C4-2B (cell line): ENCODE measurements at regions not wholly inside any gene's neighbourhood (a gene's known extent, or its start where the extent isn't known, plus 50 kb on each side); places are given as distances from the start of the nearest gene placed in this dataset.

Experiments
- H3K27ac ChIP-seq: fragments of 450-650 bp; 2 replicates; pipeline ENCODE4 v1.5.1; 2017
- CTCF ChIP-seq: fragments of 450-650 bp; conservative IDR thresholded peaks from 2 replicates; pipeline ENCODE4 v1.5.1; 2017; ENCODE audit warnings: mild to moderate bottlenecking
- ZFX ChIP-seq: fragments of 450-650 bp; IDR thresholded peaks from 2 replicates; pipeline ENCODE4 v1.6.1; 2017

GRCh38 chr11:92591521-92591920, 366.9 kb downstream of the FAT3 start:
- no peak overlapping the region for H3K27ac ChIP-seq
- TF ChIP-seq CTCF = no peak
- TF ChIP-seq ZFX = no peak

GRCh38 chr11:92594251-92594650, 369.6 kb downstream of the FAT3 start:
- TF ChIP-seq ZFX (no peak), CTCF (no peak)
- no peak overlapping the region for H3K27ac ChIP-seq

- no peak for TF ChIP-seq ZFX
- no peak for TF ChIP-seq CTCF
- no peak overlapping the region for H3K27ac ChIP-seq
Measured at GRCh38 chr11:92595052-92595451, 370.4 kb downstream of the FAT3 start.

GRCh38 chr11:92596596-92597317, 372.1 kb downstream of the FAT3 start:
- TF ChIP-seq CTCF = no peak
- H3K27ac ChIP-seq = no peak overlapping the region

- TF ChIP-seq ZFX = no peak
- TF ChIP-seq CTCF = no peak
- no peak overlapping the region for H3K27ac ChIP-seq
Measured at GRCh38 chr11:92601048-92601447, 368.4 kb upstream of the MTNR1B start.

GRCh38 chr11:92605667-92606066, 363.8 kb upstream of the MTNR1B start:
- TF ChIP-seq CTCF (no peak), ZFX (no peak)

GRCh38 chr11:92607969-92608722, 361.3 kb upstream of the MTNR1B start:
- TF ChIP-seq CTCF (no peak), ZFX (no peak)
- H3K27ac ChIP-seq = no peak overlapping the region

More at GRCh38 chr11:92605667-92606066, 363.8 kb upstream of the MTNR1B start:
- no peak overlapping the region for H3K27ac ChIP-seq
